NB4 (cell line): ENCODE measurements at regions not wholly inside any gene's neighbourhood (a gene's known extent, or its start where the extent isn't known, plus 50 kb on each side); places are given as distances from the start of the nearest gene placed in this dataset.

Experiments
- CTCF ChIP-seq: IDR thresholded peaks from one replicate; pipeline ENCODE4 v1.5.1; 2012; ENCODE audit warnings: low read depth, low read length
- POLR2A ChIP-seq: IDR thresholded peaks from 2 replicates; pipeline ENCODE4 v1.6.1; 2011; ENCODE audit warnings: mild to moderate bottlenecking; ENCODE audit not compliant: insufficient read length; ENCODE audit errors: extremely low read depth

GRCh38 chr12:20055856-20056255 lies 312.5 kb upstream of the PDE3A start:
- TF ChIP-seq POLR2A = no peak
- TF ChIP-seq CTCF = no peak
